ENCODE measurements at regions not wholly inside any gene's neighbourhood (a gene's known extent, or its start where the extent isn't known, plus 50 kb on each side); places are given as distances from the start of the nearest gene placed in this dataset.
A peak's percentile ranks its signal among the peaks of the same experiment; 100 is the strongest.

GRCh38 chr9:88810826-88811225 lies 180.4 kb upstream of the S1PR3 start:
- Histone ChIP-seq H3K4me3 (no peak overlapping the region), H3K9me3 (replicated peaks in 1 of 11) (peaks cover 0 to 18% (median 0%) of the 10 kb centered on the region in 11 experiments; a peak in 6 of 22 replicates), H4K20me1 (peaks cover 0 to 7% (median 0%) of the 10 kb centered on the region in 11 experiments; a peak in 1 of 22 replicates), H3K27me3 (peaks cover 0 to 70% (median 0%) of the 10 kb centered on the region in 11 experiments; a peak in 6 of 22 replicates), H3K27ac (no peak overlapping the region), H3K9ac (no peak overlapping the region), H3K4me2 (no peak overlapping the region), H3K4me1 (no peaks in the 10 kb centered on the region), H3K36me3 (no peaks in the 10 kb centered on the region)
- no peak for TF ChIP-seq Cebpa-rat (IDR thresholded peaks at IDR 0.05)

- Histone ChIP-seq H3K9me3 (replicated peaks in 1 of 11) (peaks cover 0 to 16% (median 0%) of the 10 kb centered on the region in 11 experiments; a peak in 6 of 22 replicates), H3K4me1 (peaks cover 0 to 5% (median 0%) of the 10 kb centered on the region in 10 experiments; a peak in 2 of 20 replicates), H3K27me3 (peaks cover 0 to 74% (median 0%) of the 10 kb centered on the region in 11 experiments; a peak in 6 of 22 replicates), H3K4me2 (no peak overlapping the region), H3K27ac (no peak overlapping the region), H3K4me3 (no peak overlapping the region), H3K36me3 (no peaks in the 10 kb centered on the region), H3K9ac (no peak overlapping the region), H4K20me1 (peaks cover 0 to 7% (median 0%) of the 10 kb centered on the region in 11 experiments; a peak in 1 of 22 replicates)
- no peak for TF ChIP-seq Cebpa-rat (IDR thresholded peaks at IDR 0.05)
These were observed 179.8 kb upstream of the S1PR3 start for GRCh38 chr9:88811511-88811910.

DNA sequence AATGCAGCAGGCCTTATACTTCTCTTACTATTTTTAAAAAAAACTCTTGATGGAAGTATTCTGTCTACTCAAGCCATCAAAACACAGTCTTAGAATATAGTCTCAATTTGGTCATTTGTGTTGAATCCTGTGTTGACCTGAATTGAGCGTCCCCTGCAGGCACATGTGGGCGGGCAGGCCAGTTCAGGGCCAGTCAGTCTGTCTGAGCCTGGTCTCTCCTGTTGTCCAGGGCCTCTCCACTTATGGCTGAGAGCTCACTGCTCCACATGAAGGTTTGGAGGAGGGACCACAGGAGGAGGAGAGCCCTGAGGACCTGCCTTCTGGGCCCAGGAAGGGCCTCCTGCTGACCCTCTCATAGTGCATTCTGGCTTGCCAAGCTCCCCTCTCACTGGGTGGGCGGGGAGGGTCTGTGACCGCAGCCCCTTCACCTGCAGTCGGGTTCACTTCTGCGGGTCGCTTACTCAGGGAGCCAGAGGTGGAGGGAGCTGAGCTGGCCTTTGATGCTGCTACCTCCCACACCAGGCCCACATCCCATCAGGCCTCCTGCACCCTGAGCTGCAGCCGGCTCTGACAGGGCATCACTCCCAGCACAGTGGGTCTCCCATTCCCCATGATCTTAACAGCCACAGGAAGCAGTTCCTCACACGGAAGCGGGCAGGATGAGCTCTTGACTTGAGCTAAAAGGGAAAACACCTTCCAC lies 178.2 kb upstream of the S1PR3 start:
- no peaks in the 10 kb centered on the region for H3K36me3 ChIP-seq
- H3K27me3 ChIP-seq: peaks cover 0 to 77% (median 0%) of the 10 kb centered on the region in 11 experiments; a peak in 6 of 22 replicates
- no peak overlapping the region for H3K4me2 ChIP-seq
- H3K4me3 ChIP-seq: no peak overlapping the region
- peaks cover 0 to 7% (median 0%) of the 10 kb centered on the region in 11 experiments; a peak in 2 of 22 replicates for H3K9me3 ChIP-seq (replicated peaks in 1 of 11)
- TF ChIP-seq Cebpa-rat (IDR thresholded peaks at IDR 0.05): no peak
- peaks cover 0 to 5% (median 0%) of the 10 kb centered on the region in 10 experiments; a peak in 3 of 20 replicates for H3K4me1 ChIP-seq
- H3K9ac ChIP-seq: no peak overlapping the region
- peaks cover 0 to 7% (median 0%) of the 10 kb centered on the region in 11 experiments; a peak in 1 of 22 replicates for H4K20me1 ChIP-seq
- H3K27ac ChIP-seq: no peak overlapping the region

DNA sequence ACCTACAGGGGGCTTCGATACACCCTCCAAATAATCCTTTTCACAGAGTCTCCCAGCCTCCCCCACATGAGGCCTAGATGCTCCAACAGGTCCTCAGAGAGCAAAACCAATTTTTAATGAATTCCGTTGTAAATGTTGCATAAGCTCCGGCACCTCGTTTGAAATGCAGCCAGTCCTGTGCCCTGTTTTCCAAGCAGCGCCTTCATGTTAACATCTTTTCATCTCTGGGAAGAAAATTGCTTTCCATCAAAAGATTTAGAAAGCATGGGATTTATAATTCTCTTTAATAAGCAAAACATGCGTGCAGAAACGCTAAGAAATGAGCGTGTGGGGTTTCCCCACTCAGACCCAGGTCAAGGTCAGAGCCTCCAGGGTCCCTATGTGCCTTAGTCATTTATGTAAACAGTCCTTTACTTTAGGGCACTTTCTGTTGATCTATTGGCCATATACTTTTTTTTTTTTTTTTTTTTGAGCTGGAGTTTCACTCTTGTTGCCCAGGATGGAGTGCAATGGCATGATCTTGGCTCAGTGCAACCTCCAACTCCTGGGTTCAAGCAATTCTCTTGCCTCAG lies 177.5 kb upstream of the S1PR3 start:
- Histone ChIP-seq H3K27me3 (peaks cover 0 to 77% (median 0%) of the 10 kb centered on the region in 11 experiments; a peak in 7 of 22 replicates), H3K4me3 (no peak overlapping the region), H3K27ac (no peak overlapping the region), H3K9me3 (replicated peaks in 1 of 11) (peaks cover 0 to 3% (median 0%) of the 10 kb centered on the region in 11 experiments; a peak in 2 of 22 replicates), H3K4me2 (no peak overlapping the region), H3K36me3 (no peaks in the 10 kb centered on the region), H3K9ac (no peak overlapping the region), H4K20me1 (peaks cover 0 to 11% (median 0%) of the 10 kb centered on the region in 11 experiments; a peak in 3 of 22 replicates), H3K4me1 (peaks cover 0 to 10% (median 5%) of the 10 kb centered on the region in 10 experiments; a peak in 15 of 20 replicates)
- TF ChIP-seq Cebpa-rat (IDR thresholded peaks at IDR 0.05): no peak

- H3K9me3 ChIP-seq (replicated peaks in 1 of 11): no peaks in the 10 kb centered on the region
- peaks cover 0 to 14% (median 0%) of the 10 kb centered on the region in 11 experiments; a peak in 4 of 22 replicates for H4K20me1 ChIP-seq
- no peak overlapping the region for H3K4me2 ChIP-seq
- TF ChIP-seq Cebpa-rat (IDR thresholded peaks at IDR 0.05): no peak
- peaks cover 0 to 19% (median 13%) of the 10 kb centered on the region in 10 experiments; a peak in 15 of 20 replicates for H3K4me1 ChIP-seq
- no peaks in the 10 kb centered on the region for H3K36me3 ChIP-seq
- no peak overlapping the region for H3K27ac ChIP-seq
- H3K9ac ChIP-seq: no peak overlapping the region
- H3K4me3 ChIP-seq: no peak overlapping the region
- peaks cover 0 to 80% (median 0%) of the 10 kb centered on the region in 11 experiments; a peak in 7 of 22 replicates for H3K27me3 ChIP-seq
These were observed 176.7 kb upstream of the S1PR3 start for GRCh38 chr9:88814577-88814976.

GRCh38 chr9:88816141-88816540 lies 175.1 kb upstream of the S1PR3 start:
- H3K27ac ChIP-seq: no peak overlapping the region
- H3K27me3 ChIP-seq: peaks cover 0 to 75% (median 0%) of the 10 kb centered on the region in 11 experiments; a peak in 7 of 22 replicates
- no peaks in the 10 kb centered on the region for H3K36me3 ChIP-seq
- peaks cover 0 to 27% (median 19%) of the 10 kb centered on the region in 10 experiments; a peak in 15 of 20 replicates for H3K4me1 ChIP-seq
- H3K9me3 ChIP-seq (replicated peaks in 1 of 11): no peaks in the 10 kb centered on the region; a peak in 1 of 22 replicates
- peak overlapping the region in 2 of 11 experiments; percentile 5 to 19; a peak in 2 of 22 replicates for H3K4me2 ChIP-seq
- peaks cover 0 to 14% (median 0%) of the 10 kb centered on the region in 11 experiments; a peak in 4 of 22 replicates for H4K20me1 ChIP-seq
- H3K9ac ChIP-seq: no peak overlapping the region
- no peak for TF ChIP-seq Cebpa-rat (IDR thresholded peaks at IDR 0.05)
- H3K4me3 ChIP-seq: no peak overlapping the region

GRCh38 chr9:88816591-88816990 lies 174.7 kb upstream of the S1PR3 start:
- no peak overlapping the region for H3K9ac ChIP-seq
- no peak overlapping the region for H3K27ac ChIP-seq
- no peaks in the 10 kb centered on the region for H3K36me3 ChIP-seq
- TF ChIP-seq Cebpa-rat (IDR thresholded peaks at IDR 0.05): no peak
- peaks cover 0 to 14% (median 0%) of the 10 kb centered on the region in 11 experiments; a peak in 4 of 22 replicates for H4K20me1 ChIP-seq
- H3K4me1 ChIP-seq: peaks cover 0 to 27% (median 19%) of the 10 kb centered on the region in 10 experiments; a peak in 15 of 20 replicates
- no peak overlapping the region for H3K4me3 ChIP-seq
- H3K9me3 ChIP-seq (replicated peaks in 1 of 11): peaks cover under 1 to 4% (median 3%) of the 10 kb centered on the region in 11 experiments; a peak in 17 of 22 replicates
- H3K27me3 ChIP-seq: peaks cover 0 to 74% (median 0%) of the 10 kb centered on the region in 11 experiments; a peak in 7 of 22 replicates
- H3K4me2 ChIP-seq: 0 out of 22 replicates have a peak overlapping the region, but pooled peaks of 1 of the 11 experiments have one; percentile 19

- Histone ChIP-seq H3K9me3 (replicated peaks in 1 of 11) (peaks cover 4 to 13% (median 10%) of the 10 kb centered on the region in 11 experiments; a peak in 18 of 22 replicates), H3K4me1 (peaks cover 0 to 27% (median 19%) of the 10 kb centered on the region in 10 experiments; a peak in 15 of 20 replicates), H3K9ac (no peak overlapping the region), H3K4me2 (no peak overlapping the region), H3K27ac (no peak overlapping the region), H3K27me3 (peaks cover 0 to 78% (median 0%) of the 10 kb centered on the region in 11 experiments; a peak in 7 of 22 replicates), H3K36me3 (no peaks in the 10 kb centered on the region), H3K4me3 (no peak overlapping the region), H4K20me1 (peaks cover 0 to 14% (median 0%) of the 10 kb centered on the region in 11 experiments; a peak in 4 of 22 replicates)
- no peak for TF ChIP-seq Cebpa-rat (IDR thresholded peaks at IDR 0.05)
These were observed 173.6 kb upstream of the S1PR3 start for GRCh38 chr9:88817628-88818027.
